GM18508 (cell line): ENCODE measurements at regions not wholly inside any gene's neighbourhood (a gene's known extent, or its start where the extent isn't known, plus 50 kb on each side); places are given as distances from the start of the nearest gene placed in this dataset.

Source experiments
- ATAC-seq: cut with Tn5 transposase; IDR thresholded peaks from one replicate; pipeline ENCODE4 v1.9.1; 2021; ENCODE audit warnings: moderate number of reproducible peaks; ENCODE audit not compliant: insufficient read depth, unreplicated experiment

GRCh38 chr2:45220227-45220626 is 211.0 kb upstream of the SIX2 start:
- no peak for ATAC-seq

- no peak for ATAC-seq
Measured at GRCh38 chr2:45218931-45219339, 209.7 kb upstream of the SIX2 start.

GRCh38 chr2:45218297-45218696 is 209.0 kb upstream of the SIX2 start:
- ATAC-seq, result no peak

- no peak for ATAC-seq
Measured at GRCh38 chr2:45216118-45216517, 206.9 kb upstream of the SIX2 start.

GRCh38 chr2:45214550-45214949 is 205.3 kb upstream of the SIX2 start:
- ATAC-seq, result no peak

- no peak for ATAC-seq
Measured at GRCh38 chr2:45212953-45213635, 203.8 kb upstream of the SIX2 start.

- no peak for ATAC-seq
Measured at GRCh38 chr2:45211636-45212035, 202.4 kb upstream of the SIX2 start.

- ATAC-seq, result no peak
Measured at GRCh38 chr2:45210462-45211195, 201.4 kb upstream of the SIX2 start.

- ATAC-seq, result no peak
Measured at GRCh38 chr2:45209875-45210274, 200.6 kb upstream of the SIX2 start.

GRCh38 chr2:45209302-45209701 is 200.1 kb upstream of the SIX2 start:
- ATAC-seq, result no peak

- ATAC-seq, result no peak
Measured at GRCh38 chr2:45207101-45207500, 197.8 kb upstream of the SIX2 start.

GRCh38 chr2:45205985-45206384 is 196.7 kb upstream of the SIX2 start:
- no peak for ATAC-seq

- ATAC-seq, result no peak
Measured at GRCh38 chr2:45205480-45205879, 196.2 kb upstream of the SIX2 start.

- ATAC-seq, result no peak
Measured at GRCh38 chr2:45203400-45203799, 194.1 kb upstream of the SIX2 start.

- no peak for ATAC-seq
Measured at GRCh38 chr2:45199973-45200372, 190.7 kb upstream of the SIX2 start.

- no peak for ATAC-seq
Measured at GRCh38 chr2:45195916-45196315, 186.7 kb upstream of the SIX2 start.

GRCh38 chr2:45194596-45194995 is 185.3 kb upstream of the SIX2 start:
- no peak for ATAC-seq

GRCh38 chr2:45193581-45193980 is 184.3 kb upstream of the SIX2 start:
- no peak for ATAC-seq

GRCh38 chr2:45192991-45193390 is 183.7 kb upstream of the SIX2 start:
- ATAC-seq, result no peak

- ATAC-seq, result no peak
Measured at GRCh38 chr2:45192481-45192880, 183.2 kb upstream of the SIX2 start.

GRCh38 chr2:45191976-45192375 is 182.7 kb upstream of the SIX2 start:
- ATAC-seq, result no peak
